GM18870 (cell line): ENCODE measurements at regions not wholly inside any gene's neighbourhood (a gene's known extent, or its start where the extent isn't known, plus 50 kb on each side); places are given as distances from the start of the nearest gene placed in this dataset.
A peak's percentile ranks its signal among the peaks of the same experiment; 100 is the strongest.

Source experiments
- ATAC-seq: cut with Tn5 transposase; IDR thresholded peaks from one replicate; pipeline ENCODE4 v1.9.1; 2021; ENCODE audit warnings: moderate library complexity; ENCODE audit not compliant: unreplicated experiment

DNA sequence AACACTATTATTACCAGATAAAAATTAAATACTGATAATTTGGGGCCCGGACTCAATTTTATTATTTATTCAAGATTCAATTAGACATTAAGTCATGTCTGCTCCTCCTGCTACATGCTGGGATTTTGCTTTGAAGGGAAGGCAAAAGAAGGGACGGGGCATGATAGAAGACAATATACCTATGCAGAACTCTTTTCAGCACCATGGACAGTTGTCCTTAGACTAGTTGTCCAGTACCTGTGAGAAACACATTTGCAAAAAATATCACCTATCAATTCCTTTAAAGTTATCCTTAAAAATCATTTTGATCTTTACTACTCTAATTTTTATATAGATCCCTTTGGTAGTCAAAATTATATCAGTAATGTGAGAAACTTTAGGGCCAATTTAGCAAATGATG is 100.2 kb upstream of the SULT1C3 start:
- no peak for ATAC-seq

DNA sequence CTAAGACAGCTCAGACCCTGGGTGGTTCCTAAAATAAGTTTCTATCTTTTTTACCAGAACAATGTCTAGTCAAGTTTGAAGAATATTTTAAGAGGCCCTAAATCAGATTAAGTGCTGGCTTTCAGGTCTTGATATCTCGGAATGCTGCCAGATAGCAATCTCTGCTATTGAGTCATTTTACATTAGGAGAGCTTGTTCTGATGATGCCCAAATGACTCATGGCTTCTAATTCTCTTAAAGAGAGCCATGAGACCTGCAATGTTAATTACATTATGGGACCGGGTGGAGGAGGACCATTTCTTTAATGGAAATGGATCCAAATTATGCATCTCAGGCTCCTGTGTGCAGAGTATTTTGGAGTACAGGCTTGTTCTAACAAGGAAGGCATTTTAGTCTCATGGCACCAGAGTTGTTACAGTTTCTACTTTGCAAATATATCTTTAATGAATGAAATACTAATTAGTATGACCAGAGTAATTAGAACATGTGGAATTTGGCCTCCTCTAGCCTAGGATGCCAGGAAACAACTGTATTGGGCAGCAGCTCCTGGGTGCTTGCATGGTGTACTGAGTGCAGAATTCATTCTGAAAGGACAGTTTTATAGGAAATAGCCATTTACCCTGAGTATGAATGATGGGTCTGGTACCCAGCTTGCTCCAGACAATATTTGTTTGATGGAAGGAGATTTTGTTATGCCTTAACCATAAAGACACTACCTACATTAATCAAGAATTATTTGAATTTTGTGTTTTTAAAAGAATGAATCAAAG is 94.0 kb upstream of the SULT1C3 start:
- no peak for ATAC-seq

DNA sequence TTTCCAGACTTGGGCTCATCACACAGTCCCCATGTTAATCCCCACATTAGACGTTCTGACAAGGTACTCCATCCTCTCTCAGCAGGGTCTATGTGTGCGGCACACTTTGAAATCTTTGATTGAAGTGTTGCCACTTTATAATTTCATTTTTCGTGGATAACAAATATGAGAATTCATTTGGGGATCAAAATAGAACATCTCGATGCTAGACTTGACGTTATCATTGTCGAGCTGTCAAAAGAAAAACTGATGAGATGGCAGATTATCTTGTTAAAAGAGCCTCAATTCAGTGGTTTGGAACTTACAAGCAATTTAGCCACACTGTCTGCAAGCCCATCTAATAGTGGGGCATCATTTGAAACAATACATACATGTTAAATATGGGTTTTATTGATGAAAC is 91.2 kb upstream of the SULT1C3 start:
- no peak for ATAC-seq

DNA sequence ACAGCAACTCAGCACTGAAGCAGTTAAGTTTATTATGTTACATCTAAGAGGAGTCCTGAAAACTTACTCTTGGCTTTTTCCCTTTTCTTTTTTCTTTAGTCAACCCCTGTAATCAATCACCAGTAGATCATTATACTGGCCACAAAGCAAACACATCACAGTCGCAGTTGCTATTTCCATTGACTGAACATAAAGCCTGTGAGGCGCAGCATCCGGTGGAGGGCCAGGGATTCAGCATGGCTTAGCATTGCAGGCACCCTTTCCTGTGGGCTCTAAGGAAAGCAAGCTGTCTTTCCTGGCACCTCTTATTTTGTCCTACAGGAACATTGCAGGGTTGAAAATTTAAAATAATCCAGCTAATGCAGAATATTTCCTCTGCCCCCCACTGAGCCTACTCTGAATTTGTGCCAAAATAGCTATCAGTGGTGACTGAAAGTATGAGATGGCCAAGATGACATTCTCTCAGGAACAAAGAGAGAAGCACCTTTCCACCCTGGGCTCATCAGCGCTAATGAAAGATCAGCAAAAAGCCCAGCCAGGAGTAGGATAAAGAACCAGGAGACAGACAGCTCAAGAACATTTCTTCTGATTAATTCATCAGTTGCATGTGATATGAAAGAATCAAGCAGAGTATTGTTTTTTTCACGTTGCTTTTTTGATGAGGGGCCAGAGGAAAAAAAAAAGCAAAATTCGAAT is 85.3 kb upstream of the SULT1C3 start:
- ATAC-seq = no peak

DNA sequence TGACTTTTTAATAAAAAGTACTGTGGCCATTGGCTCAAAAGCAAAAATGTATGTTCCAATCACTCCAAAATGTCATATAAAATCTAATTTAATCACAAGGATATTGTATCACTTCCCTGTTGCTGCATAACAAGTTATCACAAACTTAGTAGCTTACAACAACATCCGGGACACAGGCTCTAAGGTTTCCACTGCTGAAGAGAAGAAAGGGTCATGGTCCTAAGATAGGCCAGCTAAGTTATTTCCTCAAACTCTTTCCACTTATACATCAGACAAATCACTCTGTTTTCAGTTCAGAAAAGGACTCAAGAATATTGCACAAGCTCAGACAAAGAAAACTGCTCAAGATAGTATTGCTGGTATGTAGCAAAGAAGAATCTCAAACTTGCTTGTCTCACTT is 78.5 kb upstream of the SULT1C3 start:
- ATAC-seq = no peak

DNA sequence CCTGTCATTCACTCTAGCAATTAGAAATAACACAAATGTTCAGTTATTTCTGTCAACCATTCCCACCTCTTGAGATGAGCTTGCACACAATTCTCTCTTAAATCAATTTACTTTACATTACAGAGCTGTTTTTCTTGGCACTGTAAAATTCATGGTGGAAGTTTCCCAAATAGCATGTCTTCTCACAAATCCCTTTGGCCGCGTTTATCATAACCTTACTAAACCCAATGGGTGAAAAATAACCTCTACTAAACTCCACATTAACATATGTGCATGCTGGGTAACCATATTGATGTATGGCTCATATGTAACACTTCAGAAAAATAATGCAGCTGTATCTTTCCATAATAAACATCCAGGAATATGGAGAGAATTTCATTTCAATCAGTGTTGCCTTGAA is 75.5 kb upstream of the SULT1C3 start:
- ATAC-seq = no peak

DNA sequence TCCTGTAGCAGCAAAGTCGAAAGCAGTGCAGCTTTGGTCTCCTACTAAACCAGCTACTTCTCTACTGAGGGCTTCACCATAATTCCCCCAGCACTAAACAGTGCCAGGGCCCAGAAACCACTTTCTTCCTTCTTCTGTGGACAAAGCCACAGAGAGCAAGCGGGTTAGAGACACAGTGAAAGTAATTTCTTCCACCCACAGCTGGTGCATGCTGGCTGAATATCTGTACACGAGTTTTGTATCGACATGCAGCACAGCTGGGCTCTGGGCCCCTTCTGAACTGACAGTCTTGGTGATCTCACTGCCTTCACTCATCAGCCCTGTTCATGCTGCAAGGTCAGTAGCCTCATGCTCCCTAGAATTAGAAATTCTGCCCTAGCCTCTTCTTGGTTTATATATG is 74.0 kb upstream of the SULT1C3 start:
- peak; percentile 52 for ATAC-seq

DNA sequence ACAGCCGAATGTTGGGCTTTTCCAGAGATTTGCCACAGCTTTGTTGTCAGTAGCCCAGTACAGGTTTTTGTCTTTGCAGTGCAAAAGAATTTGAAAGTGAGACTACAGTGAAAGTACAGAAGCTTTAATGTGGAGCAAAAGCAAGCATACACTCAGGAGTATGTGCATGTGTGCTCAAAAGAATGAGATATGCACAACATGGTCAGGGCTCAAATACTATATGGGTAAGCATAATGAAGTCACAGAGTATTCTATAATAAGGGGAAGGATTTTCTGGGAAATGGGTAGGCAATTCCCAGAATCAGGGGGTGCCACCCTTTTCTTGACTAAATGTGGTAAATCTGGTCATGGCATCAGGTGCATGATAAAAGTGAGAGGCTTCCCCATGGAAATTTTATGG is 72.1 kb upstream of the SULT1C3 start:
- no peak for ATAC-seq

DNA sequence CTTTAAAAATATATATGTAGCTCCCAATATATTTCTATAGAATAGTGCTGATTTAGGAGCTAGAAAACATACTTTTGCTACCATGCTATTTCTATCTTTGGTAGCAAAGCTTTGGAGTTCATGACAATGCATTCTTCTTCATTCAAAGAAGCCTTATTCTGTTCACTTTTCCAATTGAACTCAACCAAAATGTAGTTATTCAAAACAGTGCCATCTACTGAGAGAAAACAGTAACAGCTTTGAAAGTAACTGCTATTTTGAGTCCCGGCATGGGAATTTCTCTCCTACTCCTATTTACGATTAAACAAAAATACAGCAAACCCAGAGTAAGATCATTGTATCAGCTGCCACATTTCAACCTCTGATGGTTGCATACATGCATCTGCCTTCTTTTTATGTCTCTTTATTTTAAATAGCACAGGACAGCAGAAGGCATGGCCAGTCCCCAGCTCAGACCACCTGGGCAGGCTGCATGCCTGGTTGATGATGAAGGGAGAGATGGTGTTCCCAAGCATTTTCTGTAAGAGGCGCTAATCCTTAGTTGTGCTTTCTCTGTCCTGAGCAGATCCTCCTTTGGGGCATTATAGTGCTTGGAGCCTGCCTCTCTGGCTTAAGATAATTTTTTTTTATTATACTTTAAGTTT is 69.7 kb upstream of the SULT1C3 start:
- no peak for ATAC-seq

DNA sequence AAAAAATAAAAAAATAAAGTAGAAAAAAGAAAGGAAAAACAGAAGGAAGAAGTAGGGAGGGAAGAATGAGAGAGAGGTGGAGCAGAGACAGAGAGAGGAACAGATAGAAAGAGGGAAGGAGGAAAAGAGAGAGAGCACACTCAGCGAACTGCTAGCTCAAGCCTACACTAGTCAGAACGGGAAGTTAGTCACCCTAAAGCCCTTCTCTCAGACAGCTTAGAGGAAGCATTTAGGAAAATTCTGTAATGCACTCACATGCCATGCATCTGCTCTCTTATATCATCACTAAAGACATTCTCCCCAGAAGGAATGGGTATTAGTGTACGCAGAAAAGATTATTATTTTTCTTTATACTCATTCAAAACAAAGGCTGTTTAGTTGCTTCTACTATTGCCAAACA is 68.1 kb upstream of the SULT1C3 start:
- no peak for ATAC-seq

DNA sequence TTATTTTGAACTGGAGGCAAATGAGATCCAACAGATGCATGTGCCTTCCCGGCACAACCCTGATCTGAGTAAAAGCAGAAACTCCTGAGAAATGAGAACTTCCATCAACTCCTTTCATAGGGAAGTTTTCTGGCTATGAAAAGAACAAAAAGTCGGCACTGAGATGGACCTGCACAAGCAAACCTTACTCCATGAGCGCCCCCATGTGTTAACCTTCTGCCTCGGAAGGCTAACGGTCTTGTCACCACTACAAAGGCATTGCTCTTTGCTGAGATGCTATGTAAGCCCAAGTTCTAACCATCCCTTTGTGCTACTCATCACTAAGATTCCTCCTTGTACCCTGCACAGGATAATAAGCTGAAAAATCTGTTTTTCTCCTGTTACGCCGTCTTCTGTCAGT is 57.3 kb upstream of the SULT1C3 start:
- no peak for ATAC-seq

DNA sequence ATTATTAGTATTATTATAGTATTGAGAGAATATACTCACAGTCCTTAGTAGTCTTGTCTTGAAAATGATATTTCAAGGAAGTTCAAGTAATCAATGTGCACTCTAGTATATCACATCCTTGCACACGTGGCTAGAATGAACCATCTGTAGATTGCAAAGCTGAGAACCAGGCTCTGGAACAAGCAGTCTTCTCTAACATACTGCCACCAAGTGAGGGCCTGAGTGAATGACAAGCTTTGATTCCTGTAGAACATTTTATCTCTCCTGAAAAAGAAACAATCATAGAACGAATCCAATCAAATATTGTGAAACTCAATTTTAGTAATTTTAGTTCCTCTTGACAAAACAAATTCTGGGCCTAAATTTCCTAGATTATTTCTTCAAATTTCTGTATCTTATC is 55.3 kb upstream of the SULT1C3 start:
- ATAC-seq = peak; percentile 48

DNA sequence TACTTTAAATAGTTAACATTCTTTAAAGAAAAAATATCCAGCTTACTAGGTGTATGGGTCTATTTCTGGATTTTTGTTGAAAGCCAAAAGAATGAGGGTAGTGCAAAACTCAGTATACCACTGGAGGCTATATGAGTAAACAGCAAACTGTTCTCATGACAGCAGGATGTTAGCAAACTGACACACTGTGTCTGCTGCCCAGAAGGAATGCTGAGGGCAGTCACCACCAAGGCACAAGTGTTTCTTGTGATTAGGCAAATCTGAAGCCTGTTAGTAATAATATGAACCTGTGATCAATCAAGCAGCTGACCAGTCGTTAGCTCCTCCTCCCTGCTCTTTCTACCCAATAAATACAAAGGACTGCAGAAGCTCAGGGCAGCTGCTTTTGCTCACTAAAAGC is 50.5 kb upstream of the SULT1C3 start:
- no peak for ATAC-seq
